Activated T-cell treated with anti-CD3 and anti-CD28 coated beads for 1 hour (primary cell): ENCODE measurements at regions not wholly inside any gene's neighbourhood (a gene's known extent, or its start where the extent isn't known, plus 50 kb on each side); places are given as distances from the start of the nearest gene placed in this dataset.

Source experiments
- DNase-seq: peaks from one replicate; pipeline ENCODE4 v3.0.0-alpha.2; 2020; ENCODE audit warnings: low read depth

DNA sequence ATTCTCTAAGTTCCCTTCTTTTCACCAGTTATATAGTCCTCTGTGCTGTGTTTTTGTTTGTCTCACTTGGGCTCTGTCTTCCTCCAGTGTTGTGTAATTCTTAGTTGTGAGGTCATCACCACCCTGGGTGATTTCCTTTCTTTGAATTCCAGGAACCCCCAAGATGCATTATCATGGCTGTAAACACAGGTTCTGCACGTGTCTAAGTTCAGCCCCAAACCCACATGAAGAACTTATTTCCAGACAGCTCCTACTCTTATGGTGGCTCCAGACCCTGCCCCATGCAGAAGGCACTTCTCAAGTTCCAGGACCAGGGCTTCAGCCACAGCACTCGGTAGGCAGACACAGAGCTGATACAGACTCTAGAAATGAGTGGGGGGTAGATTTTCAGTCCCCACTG lies 560.5 kb downstream of the BCL11B start:
- DNase-seq: no peak

DNA sequence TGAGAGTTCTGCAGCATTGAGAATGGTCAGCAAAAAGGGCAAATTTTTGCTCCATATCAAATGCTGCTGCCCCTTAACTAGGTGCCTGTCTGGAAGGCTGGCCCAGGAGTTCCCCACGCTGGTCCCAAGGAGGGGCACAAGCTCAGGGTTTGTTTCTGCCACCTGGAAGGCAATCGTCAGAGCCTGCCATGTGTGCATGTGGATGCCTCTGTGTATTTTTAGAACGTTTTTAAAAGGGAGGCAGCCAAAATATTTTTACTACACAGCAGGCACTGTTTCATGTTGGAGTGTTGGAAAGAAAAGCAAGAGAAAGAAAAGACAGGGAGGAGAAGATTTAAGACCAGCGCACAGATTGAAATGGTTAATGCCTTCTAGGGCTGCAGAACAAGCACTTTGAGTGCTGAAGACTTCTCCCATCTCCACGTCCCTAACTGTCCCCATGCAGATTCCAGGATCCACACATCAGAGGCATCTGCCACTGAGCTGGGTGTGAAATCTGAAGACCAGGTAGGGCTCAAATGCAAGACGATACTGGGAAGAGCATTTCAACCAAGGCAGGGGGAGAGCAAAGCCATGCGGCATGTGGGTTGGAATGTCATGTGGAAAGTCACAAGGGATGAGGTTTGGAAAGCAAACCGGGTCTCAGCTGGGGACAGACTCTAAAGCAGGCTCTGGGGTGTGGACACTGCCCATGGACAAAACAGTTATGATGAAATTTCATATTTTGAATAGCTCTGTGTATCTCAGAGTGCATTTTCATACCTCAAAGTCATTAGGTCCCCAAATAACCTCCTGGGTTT lies 557.2 kb downstream of the BCL11B start:
- no peak for DNase-seq

DNA sequence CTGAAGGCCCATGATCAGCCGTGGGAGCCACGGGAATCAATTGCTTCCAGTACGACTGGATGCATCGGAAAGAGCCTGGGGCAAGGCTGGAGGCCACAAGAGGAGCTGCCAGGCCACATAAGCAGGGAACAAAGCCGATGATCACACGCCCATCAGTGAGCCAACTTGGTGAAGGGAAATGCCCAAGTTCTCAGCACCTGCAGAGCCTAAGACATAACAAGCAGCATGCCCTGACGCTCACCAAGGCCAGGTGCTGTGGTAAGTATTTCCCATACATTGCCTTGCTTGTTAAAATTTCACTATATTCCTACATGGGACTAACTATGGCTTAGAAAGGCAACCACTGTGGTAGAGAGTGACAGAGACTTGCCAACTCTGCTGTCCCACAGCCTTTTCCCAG lies 555.9 kb downstream of the BCL11B start:
- DNase-seq: no peak

DNA sequence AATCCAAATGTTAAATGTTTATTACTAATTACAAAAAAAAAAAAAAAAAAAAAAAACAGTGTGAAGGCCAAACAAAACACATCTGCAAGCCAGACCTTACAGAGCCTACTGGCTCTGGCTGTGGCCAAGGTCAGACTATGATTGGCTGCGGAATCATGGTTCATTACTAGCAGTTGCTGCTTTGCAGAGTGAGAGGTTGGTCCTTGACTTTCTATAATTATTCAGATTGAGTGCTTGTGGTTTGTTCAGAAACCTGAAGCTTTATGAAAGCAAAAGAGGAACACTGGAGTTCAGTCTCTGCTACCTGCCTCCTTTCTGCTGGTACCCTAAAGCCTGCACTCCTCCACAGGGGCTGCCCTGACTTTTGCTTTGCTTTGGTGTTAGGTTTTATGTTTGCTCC lies 550.9 kb downstream of the BCL11B start:
- DNase-seq: no peak

DNA sequence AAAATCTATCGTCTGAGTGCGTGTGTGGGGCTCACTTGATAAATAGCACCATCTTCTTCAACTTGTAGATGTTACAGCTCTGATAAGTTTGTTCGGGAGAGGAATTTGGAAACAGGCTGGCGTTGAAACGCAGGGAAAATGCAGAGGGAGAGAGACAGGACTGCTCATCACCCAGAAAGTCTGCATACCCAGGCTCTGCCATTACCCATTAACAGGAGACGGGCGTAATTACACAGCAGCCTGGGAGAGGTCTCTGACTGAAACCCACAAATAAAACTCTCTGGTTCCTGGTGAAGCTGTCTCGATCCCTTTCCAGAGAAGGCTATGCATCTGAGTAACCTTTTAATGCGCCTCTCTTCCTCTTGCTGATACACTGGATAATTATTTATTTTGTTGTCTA lies 547.3 kb downstream of the BCL11B start:
- DNase-seq: no peak

DNA sequence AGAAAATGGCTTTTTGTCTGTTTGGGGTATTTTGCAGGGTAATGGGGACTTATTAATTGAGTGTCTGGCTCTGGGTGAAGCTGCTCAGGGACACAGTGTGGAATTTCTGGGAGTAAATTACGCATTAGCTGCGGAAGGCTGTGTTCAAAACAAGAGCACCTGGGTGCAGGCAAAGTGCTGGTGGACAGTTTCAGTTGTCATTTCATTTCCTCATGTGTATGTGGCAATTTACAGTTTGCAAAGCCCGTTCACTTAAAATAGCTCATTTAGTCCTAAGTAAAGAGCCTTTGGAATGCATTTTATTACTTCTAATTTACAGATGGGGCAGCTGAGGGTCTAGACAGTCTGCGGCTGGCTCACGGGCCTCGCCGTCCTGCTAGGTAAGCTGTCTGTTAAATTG lies 546.8 kb downstream of the BCL11B start:
- no peak for DNase-seq

DNA sequence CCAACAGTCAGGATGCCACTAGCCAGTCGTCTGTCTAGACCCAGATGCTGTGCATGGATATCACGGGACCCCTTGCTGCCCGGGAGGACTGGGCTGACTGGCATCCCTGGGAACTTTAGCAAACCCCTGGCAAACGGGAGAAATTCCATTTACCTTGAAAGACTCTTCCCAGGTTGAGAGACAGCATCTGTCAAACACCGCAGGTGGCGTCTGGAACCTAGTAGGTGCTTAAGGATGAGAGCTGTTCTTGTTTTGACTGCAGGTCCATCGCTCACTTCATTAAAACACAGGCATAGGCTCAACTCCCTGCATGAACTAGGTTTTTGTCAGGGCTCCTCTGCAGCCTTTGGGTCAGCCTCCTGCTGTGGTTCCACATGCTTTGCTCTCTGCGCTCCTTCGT lies 546.3 kb downstream of the BCL11B start:
- DNase-seq: no peak

DNA sequence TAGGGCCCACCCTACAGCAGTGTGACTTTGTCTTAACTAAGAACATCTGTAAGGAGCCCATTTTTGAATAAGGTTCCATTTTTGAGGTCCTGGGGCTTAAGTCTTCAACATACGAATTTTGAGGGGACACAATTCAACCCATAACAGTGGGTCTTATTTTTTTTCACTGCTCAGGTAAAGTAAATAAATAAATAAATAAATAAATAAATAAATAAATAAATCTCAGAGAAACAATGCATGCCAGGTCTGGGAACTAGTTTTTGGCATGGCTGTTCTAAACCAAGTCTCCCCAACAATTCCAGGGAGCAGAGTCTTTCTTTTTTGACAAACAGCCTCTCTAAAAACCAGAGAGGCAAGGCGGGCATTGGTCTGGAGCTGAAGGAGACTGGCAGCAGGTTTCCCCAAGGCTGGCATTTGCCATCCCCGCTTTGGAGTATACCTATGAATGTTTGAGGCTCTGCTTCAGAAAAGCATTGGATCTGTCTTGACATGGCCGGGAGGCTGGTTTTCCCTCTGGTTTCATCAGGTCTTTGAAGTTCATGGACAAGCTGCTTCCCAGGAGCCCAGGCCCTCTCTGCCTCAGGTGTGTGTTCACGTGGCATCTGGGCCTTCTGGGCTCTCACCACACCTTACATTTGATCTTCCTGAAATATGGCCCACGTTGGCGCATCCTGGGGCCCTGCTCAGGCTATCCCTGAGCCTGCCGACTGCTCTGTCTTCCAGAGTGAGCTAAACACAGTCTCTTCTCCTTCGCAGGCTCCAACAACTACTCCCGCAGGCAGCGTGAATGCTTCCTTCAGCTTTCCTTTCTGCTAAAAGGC lies 545.2 kb downstream of the BCL11B start:
- no peak for DNase-seq

DNA sequence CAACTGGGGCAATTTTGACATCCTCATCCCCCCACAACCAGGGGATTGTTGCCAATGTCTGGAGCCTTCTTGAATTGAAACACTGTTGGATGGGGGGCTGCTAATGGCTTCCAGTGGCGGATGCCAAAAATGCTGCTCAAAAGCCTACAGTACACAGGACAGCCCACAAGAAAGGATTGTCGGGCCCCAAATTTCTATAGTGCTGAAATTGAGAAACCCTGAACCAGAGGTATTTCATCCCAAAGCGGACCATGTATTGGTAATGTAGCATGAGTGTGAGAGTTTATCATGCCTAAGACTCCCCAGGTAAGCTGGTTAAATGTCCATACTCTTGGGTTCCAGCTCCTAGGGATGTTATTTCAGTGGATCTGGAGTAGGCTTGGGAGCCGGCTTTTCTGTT lies 544.0 kb downstream of the BCL11B start:
- DNase-seq: no peak

DNA sequence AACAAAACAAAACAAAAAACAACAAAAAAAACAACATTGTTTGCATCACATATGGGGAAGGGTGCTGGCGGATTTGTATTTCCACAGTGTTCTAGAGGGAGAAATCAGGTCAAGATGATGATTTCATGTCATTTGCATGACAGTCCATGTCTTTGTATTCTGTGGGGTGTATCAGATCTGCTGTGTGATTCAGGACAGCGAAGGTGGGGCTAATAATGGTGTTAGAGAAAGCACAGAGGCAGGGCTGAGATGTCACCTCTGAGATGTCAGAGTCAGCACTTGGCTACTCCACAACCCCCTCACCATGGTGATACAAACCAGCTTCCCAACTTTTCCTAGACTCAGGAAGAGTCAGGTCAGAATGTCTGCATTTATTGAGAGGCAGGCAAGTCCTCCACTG lies 543.2 kb downstream of the BCL11B start:
- no peak for DNase-seq

DNA sequence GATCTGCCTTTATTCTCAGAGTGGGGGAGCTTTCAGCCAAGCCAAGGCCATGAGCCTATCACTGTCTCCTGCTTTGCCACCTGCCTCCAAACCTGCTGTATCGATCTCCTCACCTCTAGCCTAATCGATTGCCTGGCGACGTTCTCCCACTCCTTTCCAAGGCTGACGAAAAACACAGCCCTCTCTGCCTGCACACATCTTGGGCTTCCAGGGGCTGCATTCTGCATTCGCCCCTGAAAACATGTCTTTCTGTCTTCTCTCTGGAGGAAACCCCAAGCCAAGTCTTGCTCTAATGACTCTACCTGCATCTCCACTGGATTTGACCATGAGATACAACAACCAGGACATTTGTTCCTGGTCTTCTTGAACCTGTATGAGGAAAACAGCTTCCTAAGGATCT lies 540.7 kb downstream of the BCL11B start:
- DNase-seq: no peak

DNA sequence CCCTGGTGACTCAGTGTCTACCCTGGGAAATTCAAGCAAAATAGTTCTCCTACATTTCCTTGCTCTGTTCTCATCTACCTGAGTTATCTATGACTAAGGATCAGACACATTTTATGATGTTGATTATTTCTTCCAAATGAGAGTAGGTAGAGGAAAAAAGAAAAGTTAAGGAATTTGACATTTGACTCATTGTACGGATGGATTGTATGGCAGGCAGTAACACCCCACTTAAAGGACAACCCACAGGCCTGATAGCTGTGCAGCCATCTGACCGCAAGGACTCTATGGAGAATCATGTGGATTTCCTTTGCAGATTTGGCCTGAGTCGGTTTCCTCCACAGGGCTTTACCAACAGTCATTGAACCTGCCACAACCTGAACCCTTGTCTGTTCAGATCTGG lies 540.3 kb downstream of the BCL11B start:
- no peak for DNase-seq

DNA sequence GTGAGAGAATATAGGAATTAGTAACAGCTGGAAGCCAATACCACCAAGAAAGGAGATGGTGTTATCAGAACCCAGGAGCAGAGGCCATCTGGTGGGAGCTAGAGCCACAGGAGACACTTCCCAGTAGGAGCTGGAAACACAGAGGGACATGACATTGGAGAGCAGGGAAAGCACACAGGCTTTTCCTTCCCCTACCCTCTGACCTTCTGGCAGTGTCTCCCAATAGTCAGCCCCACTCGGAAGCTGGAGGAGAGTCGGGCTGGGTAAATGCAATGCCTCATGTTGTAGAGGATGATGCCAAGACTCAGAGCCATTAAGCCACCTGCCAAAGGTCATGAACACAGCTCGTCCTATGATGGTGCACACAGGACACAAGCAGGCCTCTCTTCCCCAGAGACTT lies 538.5 kb downstream of the BCL11B start:
- no peak for DNase-seq

DNA sequence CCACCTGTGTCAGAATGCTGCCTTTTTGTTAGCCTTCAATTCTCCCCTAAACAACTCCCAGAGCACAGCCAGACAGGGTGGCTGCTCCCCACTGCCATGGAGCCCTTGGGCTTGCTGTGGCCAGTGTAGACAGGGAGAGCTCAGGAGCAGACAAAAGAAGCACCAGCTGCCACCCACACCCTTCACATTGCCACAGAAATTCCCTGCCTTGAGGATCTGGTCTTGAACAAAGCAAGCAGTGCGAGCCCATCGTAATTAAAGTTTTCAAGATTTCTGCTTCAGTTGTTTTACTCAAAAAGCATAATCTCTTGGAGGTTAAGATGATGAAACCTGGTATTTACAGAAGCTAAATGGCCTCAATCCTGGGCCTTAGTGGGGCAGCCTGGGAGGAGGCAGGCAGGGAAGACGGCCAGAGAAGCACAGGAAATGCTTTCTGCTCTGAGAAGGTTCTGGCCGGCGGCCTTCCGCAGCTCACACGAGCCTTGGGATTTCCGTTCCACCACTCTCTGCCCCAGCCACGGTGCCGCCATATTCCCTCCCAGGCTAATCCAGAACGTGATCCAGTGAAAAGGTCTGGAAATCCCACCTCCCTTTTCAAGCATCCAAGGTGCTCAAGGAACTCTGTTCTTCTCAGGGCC lies 535.2 kb downstream of the BCL11B start:
- DNase-seq: no peak

DNA sequence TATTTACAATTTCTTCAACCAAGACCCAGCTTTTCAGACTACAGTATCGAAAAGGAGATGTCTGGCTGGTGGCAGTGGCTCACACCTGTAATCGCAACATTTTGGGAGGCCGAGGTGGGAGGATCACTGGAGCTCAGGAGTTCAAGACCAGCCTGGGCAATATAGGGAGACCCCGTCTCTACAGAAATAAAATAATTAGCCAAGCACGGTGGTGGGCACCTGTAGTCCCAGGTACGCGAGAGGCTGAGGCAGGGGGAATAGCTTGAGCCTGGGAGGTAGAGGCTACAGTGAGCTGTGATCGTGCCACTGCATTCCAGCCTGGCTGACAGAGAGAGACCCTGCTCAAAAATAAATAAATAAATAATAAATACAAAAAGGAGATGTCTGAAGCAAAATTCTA lies 530.5 kb downstream of the BCL11B start:
- no peak for DNase-seq

DNA sequence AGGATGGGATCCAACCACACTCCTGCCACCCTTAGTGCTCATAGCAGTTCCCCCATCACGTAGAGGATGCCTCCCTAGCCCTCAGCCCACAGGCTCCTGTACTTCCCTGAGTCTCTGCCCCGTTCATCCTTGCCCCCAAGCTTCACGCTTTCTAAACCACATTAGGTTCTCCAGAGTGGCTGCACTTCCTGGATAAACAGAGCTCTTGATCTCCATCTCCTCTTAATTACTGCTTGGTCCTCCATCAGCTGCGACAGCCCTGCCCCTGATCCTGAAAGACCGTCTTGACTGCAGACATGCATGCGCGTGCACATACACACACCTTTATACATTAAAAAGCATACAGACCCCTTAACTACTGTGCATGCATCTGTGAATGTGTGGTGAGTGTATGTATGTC lies 530.0 kb downstream of the BCL11B start:
- no peak for DNase-seq

DNA sequence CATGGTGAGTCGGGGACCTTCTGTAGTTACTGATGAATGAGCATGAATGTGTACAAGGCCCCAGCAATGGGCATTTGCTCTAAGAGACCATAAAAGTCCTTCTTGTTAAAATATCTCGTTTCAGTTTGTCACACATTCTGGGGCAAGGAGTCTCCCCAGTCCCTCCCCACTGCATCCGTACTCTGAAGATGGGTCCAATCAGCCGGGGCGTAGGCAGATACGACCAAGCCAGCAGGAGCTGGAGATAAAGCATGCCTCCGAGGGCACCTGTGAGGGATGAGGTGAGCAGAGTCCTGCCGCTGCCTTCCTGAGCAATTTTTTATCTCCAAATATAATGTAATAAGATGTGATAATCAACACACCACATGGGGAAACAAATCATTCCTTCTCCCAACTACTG lies 528.5 kb downstream of the BCL11B start:
- DNase-seq: no peak

DNA sequence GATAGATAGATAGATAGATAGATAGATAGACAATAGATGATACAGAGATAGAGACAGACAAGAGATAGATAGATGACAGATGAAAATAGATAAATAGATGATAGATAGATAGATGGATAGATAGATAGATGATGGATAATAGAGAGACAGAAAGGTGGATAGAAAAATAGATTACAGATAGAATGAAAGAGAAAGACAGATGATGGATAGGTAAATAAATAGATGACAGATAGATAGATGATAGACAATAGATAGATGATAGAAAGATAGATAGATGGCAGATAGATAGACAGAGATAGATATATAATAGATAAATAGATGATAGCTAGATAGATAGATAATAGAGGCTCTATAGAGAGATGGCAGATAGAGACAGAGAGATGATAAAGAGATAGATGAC lies 523.0 kb downstream of the BCL11B start:
- no peak for DNase-seq

DNA sequence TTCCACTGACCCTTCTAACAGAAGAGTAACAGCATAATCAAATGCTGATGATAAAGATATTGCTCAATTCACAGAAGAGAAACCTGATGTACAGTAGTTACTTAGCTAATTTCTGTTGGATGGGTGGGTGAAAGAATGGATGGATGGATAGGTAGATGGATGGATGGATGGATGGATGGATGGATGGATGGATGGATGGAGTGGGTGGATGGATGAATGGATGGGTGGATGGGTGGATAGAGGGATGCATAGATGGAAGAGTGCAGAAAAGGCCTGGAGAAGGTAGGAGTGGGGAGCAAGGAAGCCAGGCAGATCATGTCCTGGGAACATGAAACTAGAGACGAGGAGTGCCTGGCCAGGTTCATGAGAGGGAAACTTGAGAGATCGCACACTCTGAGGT lies 520.9 kb downstream of the BCL11B start:
- DNase-seq: no peak

DNA sequence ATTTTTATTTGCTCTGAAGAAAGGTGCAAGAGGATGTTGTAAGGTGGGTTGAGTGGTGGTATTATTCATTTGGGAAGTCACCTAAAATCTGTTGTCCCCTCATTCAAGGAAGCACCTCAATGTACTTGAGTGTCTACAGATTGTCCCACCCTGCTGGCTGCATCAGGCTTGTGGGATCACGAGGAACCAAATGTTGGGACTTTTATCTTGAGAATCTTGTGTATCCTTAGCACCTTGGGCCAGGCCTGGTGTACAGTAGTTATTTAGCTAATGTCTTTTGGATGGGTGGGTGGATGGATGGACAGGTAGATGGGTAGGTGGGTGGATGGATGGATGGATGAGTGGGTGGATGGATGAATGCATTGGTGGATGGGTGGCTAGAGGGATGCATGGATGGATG lies 519.3 kb downstream of the BCL11B start:
- DNase-seq: no peak

DNA sequence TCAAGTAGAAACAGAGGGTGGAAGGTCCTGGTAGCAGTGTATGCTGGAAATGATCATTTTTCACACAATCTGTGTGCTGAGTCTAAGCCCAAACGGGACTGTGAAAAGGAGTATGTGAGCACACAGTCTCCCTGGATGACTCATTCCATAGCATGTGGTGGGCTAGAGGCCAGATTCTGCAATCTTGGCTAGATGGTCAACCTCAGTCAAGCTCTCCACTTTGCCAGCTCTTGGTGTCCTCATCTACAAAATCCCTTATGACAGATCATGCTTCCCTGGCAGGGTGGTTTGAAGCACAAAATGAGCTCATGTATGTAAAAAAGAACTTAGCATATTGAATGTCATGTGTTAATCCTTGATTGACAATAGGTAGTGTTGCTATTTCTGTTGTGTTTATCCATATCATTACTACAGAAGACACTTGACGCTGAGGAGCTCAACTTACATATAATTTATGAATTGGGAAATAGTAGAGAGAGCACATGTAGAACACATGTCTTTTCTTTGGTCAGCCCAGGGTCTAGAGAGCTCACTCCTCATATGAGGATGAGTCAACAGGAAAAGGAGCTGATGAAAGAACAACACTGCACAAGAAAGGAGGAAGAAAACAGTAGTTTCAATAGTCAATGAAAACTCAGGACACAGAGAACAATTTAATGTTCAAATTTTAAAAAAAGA lies 517.5 kb downstream of the BCL11B start:
- DNase-seq: no peak

DNA sequence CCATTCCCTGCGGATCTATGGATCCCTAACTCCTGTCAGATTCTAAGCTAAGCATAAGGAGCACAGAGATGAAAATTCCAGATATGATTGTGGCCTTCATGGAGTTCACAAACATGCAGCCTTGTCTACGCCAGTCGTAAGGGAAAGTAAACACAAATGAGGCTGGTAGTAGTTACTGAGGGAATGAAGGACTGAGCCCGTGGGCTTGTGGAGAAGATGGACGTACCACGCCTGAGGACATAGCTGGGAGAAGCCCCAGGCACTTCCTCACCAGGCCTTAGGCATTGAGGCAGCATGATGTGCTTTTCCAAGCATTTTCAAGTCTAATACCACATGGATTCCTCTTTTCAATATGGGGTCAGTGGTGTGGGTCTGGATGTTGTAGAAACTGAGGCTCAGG lies 515.2 kb downstream of the BCL11B start:
- DNase-seq: no peak

DNA sequence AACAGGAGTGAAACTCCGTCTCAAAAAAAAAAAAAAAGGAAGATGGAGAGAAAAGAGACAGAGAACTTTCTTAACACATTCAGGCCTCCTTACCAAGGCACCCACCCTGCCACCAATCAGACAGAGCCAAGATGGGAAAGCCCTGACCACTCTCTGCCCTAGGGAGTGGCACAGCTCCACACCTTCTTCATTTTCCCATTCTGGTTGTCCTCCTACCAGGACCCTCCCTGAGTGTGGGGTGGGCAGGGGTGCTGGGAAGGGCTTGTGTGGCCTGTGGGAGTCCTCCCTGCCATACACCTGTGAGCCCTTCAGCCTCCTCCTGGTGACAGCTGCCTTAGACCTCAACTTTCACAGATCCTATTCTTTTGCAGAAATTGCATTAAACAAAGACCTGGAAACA lies 513.6 kb downstream of the BCL11B start:
- DNase-seq: no peak
